GM20431 (cell line): ENCODE measurements at regions not wholly inside any gene's neighbourhood (a gene's known extent, or its start where the extent isn't known, plus 50 kb on each side); places are given as distances from the start of the nearest gene placed in this dataset.
"Not testable (repeated sequence)": the region's sequence is repeated elsewhere in the genome, so short reads cannot be mapped to it uniquely, and the experiment has no call there.

ENCODE experiments used
- in situ Hi-C: fragments of 300-500 bp; cut with MseI, MboI; formaldehyde crosslinking; loops from one replicate; pipeline ENCODE4 v1.15.0; 2020; ENCODE audit warnings: low sequenced_read_pairs; ENCODE audit not compliant: unreplicated experiment

DNA sequence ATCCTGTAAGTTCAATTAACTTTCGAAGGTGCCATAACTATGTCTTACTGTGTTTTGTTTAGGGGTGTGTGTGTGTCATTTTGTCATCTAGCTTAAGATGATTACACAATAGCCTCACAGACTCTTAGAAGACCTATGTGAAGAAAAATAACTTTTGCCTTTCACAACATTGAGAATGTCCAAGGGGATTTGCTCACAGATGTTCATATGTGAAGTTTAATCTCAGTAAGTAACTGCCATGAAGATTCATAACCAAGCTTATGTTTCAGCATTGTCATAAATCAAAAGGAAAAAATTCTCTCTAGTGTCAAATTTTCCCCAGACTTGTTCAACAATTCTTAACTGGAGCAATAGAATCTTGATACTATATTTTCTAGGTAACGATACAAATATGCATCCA, 226.1 kb upstream of the PRKD1 start:
- in situ Hi-C loops, result no loop called here

DNA sequence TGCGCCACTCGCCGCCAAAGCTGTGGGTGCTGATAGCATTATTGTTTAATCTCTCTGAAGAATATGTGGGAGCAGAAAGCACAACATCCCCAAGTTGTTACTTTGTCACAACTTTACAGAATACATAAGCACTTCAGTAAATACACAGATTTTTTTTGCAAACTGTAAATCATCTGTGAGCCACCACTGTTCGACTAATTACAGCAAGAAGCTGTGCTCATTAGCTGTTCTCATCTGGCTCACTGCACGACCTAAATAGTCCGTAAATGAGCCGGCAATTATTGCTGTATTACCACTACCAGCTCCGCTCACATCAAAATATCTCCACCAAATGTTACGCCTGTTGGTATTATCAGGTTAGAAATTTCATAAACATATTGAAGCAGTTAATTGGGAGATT, 228.9 kb upstream of the PRKD1 start:
- in situ Hi-C loops, result no loop called here

- in situ Hi-C loops, result no loop called here
Measured at GRCh38 chr14:30158299-30158698, 230.7 kb upstream of the PRKD1 start.

- in situ Hi-C loops, result no loop called here
Measured at GRCh38 chr14:30159374-30159773, 231.7 kb upstream of the PRKD1 start.

GRCh38 chr14:30160608-30161007, 233.0 kb upstream of the PRKD1 start:
- in situ Hi-C loops, result no loop called here

DNA sequence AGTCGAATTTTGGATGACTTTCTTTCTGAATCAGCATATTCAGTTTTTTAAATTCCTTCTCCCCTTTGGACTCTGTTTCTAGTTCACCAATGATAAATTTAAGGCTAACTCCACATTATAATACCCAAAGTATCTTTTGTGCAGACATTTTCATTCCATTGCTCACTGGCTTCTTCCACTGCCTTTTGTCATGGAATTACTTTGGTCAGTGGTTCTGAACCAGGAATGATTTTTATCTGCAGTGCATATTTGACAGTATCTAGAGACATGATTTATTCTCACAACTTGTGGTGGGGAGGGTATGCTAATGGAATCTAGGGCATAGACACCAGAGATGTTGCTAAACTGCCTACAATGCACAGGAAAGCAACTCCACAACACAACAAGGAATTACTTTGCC, 234.4 kb upstream of the PRKD1 start:
- in situ Hi-C loops, result no loop called here

DNA sequence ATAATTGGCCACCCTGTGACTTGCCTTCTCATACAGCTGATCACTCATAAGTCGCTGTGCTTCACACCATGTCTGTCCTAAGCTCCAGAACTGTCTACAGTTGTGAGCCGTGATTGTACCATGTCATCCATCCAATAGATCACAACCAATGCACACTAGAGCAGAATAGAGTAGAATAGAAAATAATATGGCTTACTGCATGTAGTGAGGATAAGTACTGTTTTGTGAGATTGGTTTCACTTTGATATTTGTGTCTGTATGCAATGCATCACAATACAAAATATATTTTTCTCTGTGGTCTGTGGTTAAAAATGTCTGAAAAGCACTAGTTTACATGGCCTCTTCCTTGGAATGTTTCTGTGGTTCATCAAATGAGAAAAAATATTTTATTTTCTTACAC, 237.6 kb upstream of the PRKD1 start:
- in situ Hi-C loops, result no loop called here

GRCh38 chr14:30177781-30178180, 250.1 kb upstream of the PRKD1 start:
- in situ Hi-C loops, result no loop called here

- in situ Hi-C loops, result no loop called here
Measured at GRCh38 chr14:30179381-30180130, 251.9 kb upstream of the PRKD1 start.

GRCh38 chr14:30180219-30180618, 252.6 kb upstream of the PRKD1 start:
- in situ Hi-C loops, result no loop called here

- in situ Hi-C loops, result no loop called here
Measured at GRCh38 chr14:30185832-30186231, 258.2 kb upstream of the PRKD1 start.

GRCh38 chr14:30191639-30192279, 264.1 kb upstream of the PRKD1 start:
- in situ Hi-C loops, result no loop called here

GRCh38 chr14:30193101-30193500, 265.5 kb upstream of the PRKD1 start:
- in situ Hi-C loops, result no loop called here

DNA sequence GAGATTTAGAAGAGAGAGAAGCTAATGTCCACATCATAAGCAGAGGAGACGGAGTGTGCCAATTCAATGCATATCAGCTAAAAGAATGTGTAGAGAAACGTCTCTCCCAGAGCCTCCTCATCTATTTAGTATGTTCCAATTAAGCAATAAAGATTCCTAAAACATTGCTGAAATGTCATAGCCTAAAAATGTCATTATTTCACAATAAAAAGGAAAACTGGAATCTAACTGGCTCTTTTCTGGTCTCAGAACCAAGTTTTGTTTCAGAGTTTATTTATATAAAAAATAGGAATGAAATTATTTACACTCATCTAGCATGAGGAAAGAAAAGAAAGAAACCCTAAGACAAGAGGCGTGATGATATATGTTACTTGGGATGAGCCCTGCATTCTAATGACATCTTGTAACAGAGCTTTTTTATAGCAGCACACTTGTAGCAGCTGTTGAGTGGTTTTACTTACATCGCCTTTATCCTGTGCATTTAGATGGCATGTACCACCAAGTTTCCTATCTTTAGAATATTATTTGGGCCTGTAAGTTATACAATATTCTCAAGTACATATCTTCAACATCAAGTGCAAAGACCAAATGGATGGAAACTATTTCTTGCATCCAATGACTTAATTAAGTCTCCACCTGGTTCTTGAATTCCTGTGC, 266.3 kb upstream of the PRKD1 start:
- in situ Hi-C loops, result no loop called here

DNA sequence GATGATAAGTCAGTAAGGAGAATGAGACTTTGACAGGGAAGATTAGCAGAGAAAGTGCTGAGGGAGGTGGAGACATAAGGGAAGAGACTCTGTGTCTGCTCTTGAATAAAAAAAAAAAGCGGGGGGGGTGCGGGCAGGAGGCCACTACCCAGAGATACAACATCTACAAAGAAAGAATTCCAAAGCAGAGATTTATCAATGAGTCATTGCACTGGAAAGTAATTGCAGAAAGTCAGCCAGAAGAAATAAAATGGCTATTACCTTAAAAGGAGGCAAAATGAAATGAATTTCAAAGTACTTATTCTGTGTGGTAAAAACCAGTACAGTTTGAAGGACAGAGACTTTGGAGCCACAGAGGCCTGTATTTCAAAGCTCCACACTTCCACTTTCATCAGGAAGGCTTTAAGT, 267.1 kb upstream of the PRKD1 start:
- in situ Hi-C loops, result no loop called here

DNA sequence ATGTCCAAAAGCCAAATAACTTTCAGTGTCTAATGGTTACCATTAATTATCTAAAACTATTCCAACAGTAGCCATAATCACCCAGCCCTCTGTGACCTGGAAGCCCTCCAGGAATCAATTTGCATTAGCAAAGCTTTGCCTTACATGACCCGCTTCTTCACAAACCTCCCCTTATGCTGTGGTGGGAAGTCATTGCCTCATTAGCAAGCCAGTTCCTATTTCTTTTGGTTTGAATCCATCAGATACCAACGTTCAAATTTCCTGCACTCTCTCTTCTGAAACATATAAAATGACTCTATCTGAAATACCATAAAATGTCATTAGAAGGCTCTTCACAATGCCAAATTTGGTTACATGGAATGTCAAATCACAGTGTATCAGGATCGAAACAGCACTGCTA, 268.3 kb upstream of the PRKD1 start:
- in situ Hi-C loops, result no loop called here

DNA sequence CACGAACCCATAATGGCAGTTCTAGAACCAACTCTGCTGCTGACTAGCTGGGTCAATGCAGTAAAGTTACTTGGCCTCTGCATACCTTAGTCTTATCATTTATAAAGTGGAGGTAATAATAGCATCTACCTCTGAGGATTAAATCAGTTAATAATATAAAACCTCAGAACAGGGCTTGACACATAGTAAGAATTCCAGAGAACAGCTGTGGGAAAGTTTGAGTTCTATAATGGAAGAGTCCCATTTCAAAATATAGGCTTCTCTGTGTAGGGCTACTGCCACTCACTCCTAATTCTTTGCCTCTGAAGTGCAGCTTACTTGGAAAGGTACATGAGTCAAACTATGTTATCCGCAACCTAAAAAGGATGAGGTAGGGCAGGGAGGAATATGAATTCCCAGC, 269.2 kb upstream of the PRKD1 start:
- in situ Hi-C loops, result no loop called here

DNA sequence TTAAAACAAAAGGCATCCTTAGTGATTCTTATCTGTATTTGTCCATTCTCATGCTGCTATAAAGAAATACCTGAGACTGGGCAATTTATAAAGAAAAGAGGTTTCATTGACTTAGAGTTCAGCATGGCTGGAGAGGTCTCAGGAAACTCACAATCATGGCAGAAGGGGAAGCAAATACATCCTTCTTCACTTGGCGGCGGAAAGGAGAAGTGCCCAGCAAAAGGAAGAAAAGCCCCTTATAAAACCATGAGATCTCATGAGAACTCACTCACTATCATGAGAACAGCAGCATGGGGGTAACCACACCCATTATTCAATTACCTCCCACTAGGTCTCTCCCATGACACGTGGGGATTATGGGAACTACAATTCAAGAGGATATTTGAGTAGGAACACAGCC, 271.1 kb upstream of the PRKD1 start:
- in situ Hi-C loops, result not testable (repeated sequence)

GRCh38 chr14:30204431-30204980, 276.9 kb upstream of the PRKD1 start:
- in situ Hi-C loops, result loop anchor here (25.0 kb wide), 1 partner anchor 667 kb away; no protein-coding TSS in a partner anchor

GRCh38 chr14:30209136-30209535, 281.5 kb upstream of the PRKD1 start:
- in situ Hi-C loops, result loop anchor here (25.0 kb wide), 1 partner anchor 672 kb away; no protein-coding TSS in a partner anchor

GRCh38 chr14:30210630-30211029, 283.0 kb upstream of the PRKD1 start:
- in situ Hi-C loops, result loop anchor here (25.0 kb wide), 1 partner anchor 673 kb away; no protein-coding TSS in a partner anchor
